GM19397 (cell line): ENCODE measurements at regions not wholly inside any gene's neighbourhood (a gene's known extent, or its start where the extent isn't known, plus 50 kb on each side); places are given as distances from the start of the nearest gene placed in this dataset.
"Not testable (repeated sequence)": the region's sequence is repeated elsewhere in the genome, so short reads cannot be mapped to it uniquely, and the experiment has no call there.

Experiments
- ATAC-seq: cut with Tn5 transposase; IDR thresholded peaks from one replicate; pipeline ENCODE4 v1.9.1; 2021; ENCODE audit warnings: mild to moderate bottlenecking, moderate library complexity; ENCODE audit not compliant: unreplicated experiment

DNA sequence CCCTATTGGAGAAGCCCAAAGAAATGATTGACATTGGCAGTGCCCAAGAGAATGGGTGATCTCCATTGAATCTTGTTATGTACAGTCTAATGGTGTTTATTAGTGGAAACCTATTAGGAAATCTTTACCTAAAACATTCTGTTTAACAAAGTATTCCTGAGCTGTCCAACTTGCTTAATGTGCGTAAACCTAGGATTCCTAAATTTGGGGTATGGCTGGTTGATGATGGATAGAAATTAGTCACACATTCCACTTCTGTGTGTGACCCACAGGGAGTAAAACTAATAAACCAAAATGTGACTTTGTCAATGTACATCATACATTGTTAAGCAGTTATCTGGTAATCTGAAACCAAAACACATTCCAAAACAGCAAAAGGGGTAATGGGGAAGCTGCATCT lies 761.3 kb downstream of the FSCB start:
- no peak for ATAC-seq

GRCh38 chr14:43735932-43736331 lies 771.2 kb downstream of the FSCB start:
- ATAC-seq = no peak

DNA sequence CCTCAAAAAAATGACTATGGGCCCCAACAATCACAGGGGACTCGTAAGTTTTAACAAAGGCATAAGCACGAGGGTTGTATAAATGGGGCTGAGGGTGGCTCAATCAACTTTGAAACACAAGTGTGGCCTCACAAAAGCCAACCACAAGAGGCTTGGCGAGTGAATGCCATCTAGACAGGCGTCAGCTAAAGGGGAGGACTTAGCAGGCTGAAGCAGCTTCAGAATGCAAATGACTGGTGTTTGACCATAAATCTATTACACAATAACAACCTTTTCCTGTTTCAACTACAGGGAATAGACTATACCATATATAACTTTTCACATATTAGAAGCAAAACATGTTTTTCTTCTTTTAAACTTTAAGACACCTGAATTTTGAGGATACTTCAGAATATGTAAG lies 777.9 kb downstream of the FSCB start:
- ATAC-seq = no peak

GRCh38 chr14:43706900-43707299 lies 800.2 kb downstream of the FSCB start:
- no peak for ATAC-seq

DNA sequence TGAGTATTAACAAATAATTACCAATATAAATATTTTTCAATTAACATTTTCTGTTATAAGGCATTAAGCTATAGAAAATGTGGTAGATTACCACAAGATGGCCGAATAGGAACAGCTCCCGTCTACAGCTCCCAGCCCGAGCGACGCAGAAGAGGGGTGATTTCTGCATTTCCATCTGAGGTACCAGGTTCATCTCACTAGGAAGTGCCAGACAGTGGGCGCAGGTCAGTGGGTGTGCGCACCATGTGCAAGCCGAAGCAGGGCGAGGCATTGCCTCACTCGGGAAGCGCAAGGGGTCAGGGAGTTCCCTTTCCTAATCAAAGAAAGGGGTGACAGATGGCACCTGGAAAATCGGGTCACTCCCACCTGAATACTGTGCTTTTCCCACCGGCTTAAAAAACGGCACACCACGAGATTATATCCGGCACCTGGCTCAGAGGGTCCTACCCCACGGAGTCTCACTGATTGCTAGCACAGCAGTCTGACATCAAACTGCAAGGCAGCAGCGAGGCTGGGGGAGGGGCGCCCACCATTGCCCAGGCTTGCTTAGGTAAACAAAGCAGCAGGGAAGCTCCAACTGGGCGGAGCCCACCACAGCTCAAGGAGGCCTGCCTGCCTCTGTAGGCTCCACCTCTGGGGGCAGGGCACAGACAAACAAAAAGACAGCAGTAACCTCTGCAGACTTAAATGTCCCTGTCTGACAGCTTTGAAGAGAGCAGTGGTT lies 808.4 kb downstream of the FSCB start:
- ATAC-seq = not testable (repeated sequence)

DNA sequence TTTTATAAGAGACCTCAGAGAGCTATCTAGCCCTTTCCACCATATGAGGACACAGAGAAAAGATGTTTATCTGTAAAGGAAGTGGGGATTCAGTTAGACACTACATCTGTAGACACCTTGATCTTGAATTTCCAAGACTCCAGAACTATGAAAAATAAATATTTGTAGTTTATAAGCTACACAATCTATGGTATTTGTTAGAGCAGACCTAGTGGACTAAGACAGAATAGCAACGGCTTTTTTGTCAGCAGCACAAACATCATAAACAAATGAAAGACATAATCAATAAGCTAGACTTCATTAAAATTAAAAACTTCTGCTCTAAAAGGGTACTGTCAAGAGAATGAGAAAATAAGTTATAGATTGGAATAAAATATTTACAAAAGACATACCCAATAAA lies 810.1 kb downstream of the FSCB start:
- no peak for ATAC-seq

DNA sequence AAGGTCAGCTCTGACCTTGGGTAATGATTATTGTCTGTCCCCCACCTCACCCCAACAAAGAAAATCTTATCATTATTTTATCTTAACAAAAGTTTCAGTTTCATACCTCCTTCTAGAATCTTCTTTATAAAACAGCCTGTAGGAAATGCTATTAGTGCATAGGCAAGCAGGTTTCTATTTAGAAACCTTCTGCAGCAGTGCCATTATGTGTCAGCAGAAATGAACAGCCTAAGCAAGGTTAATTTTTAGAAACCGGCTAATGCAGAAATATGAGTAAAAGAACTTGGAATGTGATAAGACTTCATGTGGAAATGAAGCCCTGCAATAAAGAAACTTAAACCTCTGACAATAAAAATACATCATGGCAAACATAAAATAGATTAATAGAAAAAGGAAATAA lies 814.4 kb downstream of the FSCB start:
- no peak for ATAC-seq

DNA sequence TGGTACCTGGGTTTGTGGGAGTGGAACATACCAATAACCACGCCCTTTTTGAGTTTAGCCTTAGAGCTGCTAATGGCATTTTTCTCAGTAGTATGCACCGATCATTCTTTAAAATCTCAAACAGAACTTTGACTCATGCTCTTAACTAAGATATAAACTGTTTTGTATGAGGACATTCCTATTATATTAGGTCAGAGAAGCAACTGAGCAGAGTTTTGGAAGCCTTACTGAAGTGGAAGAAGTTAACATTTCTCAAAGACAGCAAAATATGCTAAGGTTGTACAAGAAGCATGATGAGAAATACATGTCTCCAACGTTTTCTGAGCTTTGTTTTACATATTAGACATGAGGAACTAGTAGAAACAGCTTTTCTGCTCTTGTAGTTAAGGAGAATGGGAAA lies 819.2 kb downstream of the FSCB start:
- no peak for ATAC-seq

DNA sequence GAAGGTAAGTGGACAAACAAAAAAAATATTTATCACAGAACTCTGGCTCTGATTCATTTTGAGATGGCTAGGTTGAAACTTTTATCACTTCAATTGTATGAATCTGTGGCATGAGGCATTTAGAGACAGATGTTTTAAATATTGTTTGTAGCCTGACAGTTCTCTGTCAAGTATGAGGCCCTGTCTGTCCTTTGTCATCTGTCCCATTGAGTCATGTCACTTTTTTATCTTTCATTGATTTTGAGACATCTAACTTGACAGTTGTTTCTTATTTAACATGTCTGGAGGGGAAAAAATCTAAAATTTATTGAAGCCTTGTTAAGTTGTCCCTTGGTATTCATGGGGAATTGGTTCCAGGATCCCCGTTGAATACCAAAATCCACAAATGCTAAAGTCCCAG lies 829.5 kb downstream of the FSCB start:
- no peak for ATAC-seq

DNA sequence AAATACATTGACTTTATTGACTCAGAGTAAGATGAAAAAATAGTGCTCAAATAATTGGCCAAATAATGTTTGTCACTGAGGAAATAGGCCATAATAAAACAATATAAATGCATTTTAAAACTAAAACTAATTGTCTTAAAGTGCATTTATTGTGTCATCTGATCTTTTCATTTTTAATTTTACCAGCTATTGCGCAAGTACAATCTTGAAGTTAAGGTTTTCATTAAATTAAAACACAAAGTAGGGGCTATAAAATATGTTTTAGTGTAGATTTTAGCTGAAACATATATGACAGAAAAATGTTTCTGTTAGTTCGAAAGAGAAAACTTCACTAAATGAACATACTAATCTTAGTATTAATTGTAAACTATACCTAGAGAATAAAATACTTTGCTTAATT lies 832.8 kb downstream of the FSCB start:
- ATAC-seq = no peak

DNA sequence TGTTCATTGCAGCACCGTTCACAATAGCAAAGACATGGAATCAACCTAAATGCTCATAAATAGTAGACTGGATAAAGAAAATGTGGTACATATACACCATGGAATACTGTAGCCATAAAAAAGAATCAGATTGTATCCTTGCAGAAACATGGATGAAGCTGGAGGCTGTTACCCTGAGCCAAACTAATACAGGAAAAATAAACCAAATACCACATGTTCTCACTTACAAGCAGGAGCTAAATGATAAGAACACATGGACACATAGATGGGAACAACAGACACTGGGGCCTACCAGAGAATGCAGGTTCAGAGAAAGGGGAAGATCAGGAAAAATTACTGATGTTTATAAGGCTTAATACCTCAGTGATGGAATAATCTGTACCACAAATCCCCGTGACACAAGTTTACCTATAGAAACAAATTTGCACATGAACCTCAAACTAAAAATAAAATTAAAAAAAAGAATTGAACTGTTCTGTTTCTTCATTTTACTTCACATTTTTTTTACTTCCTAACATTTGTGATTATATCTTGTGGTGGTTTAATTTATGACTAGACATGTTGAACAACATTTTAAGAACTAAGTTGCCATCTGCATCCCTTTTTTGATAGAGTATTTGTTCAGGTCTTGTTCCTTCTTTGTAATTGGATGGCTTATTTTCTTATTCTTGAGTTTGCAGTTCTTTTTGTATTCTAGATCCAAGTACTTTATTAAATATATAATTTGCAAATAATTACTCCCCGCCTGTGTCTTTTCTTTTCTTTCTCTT lies 835.2 kb downstream of the FSCB start:
- ATAC-seq = no peak

- ATAC-seq = no peak
These were observed 837.7 kb downstream of the FSCB start for GRCh38 chr14:43669355-43669754.

- ATAC-seq = no peak
These were observed 841.4 kb downstream of the FSCB start for GRCh38 chr14:43665570-43666267.

- ATAC-seq = not testable (repeated sequence)
These were observed 851.9 kb downstream of the FSCB start for GRCh38 chr14:43655194-43655593.

DNA sequence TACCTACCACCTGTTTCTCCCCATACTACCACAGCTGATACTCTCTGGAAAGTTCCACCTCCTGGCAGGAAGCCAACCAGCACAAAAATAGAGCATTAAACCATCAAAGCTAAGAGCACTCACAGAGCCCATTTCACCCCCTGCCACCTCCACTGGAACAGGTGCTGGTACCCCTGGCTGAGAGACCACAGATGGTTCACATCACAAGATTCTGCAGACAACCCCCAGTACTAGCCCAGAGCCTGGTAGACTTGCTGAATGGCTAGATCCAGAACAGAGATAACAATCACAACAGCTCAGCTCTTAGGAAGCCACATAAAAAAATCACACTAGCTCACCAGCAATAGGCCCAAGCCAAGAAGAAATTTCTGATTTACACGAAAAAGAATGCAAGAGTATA lies 855.2 kb downstream of the FSCB start:
- no peak for ATAC-seq

- no peak for ATAC-seq
These were observed 855.8 kb downstream of the FSCB start for GRCh38 chr14:43651185-43651787.

- no peak for ATAC-seq
These were observed 857.6 kb downstream of the FSCB start for GRCh38 chr14:43649508-43649907.

DNA sequence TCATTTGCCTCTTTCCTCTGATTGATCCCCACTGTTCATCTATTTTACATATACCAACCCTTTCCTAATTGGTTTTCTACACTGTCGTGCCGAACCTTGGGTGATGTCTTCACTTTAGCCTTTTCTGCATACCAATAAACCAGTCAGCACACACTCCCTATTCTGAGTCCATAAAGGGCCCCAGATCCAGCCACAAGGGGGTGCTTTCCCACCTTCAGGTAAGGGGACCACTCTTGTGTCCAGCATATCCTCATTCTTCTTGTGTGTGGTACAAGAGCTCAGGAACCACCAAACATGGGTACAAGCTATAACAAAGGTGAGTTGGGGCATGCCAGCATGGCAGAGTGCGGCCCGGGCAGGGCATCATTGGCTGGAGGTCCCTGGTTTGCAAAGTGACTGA lies 859.8 kb downstream of the FSCB start:
- no peak for ATAC-seq

DNA sequence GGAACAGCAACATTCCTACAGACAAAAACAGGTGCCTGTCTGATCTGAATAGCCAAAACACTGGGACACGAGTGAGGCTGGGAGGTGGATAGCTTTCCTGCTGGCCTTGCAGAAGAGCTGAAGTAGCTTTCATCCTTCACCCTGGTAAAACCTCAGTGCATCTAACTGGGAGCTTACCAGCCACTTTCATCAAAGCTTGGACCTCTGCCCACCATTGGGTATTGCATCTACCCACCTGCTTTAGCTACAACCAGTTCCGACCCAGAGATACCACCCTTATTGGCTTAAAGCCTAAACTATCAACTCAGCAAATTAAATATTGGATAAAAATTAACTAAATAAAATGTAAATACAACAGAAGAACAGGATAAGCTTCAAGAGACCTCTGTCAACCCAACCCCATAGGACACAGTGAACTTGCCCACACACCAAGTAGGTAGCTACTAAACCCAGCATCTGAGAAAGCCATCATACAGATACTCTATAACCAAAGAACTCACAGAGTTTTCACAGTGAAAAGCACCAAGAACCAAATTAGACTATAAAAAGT lies 866.3 kb downstream of the FSCB start:
- no peak for ATAC-seq

DNA sequence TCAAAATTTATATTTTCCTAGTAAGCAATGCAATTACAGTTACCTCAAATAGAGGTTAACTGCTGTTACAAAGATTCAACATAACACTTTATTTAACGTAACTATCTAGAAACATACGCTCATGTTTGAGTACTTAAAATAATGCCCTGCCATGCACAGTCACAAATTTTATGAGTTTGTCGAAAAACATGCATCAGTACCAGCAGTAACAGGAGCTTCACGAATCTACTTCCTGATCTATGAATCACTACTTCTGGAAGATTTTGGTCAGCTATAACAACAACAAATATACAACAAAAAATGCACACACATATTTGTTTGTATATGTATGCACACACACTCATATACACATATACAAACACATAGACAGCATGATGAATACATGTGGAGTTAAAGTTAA lies 881.8 kb downstream of the FSCB start:
- no peak for ATAC-seq

- no peak for ATAC-seq
These were observed 885.8 kb downstream of the FSCB start for GRCh38 chr14:43621282-43621681.
